ENCODE measurements at regions not wholly inside any gene's neighbourhood (a gene's known extent, or its start where the extent isn't known, plus 50 kb on each side); places are given as distances from the start of the nearest gene placed in this dataset.

- TF ChIP-seq FOS (IDR thresholded peaks at IDR 0.05; ENCODE audit: borderline replicate concordance, insufficient read depth, low read length) (no peak), MYC (IDR thresholded peaks at IDR 0.05; ENCODE audit: low read depth, low read length) (no peak), POLR2AphosphoS5 (IDR thresholded peaks at IDR 0.05; ENCODE audit: insufficient read depth, low read depth, low read length) (no peak)
- TF ChIP-seq, protein P1, sequence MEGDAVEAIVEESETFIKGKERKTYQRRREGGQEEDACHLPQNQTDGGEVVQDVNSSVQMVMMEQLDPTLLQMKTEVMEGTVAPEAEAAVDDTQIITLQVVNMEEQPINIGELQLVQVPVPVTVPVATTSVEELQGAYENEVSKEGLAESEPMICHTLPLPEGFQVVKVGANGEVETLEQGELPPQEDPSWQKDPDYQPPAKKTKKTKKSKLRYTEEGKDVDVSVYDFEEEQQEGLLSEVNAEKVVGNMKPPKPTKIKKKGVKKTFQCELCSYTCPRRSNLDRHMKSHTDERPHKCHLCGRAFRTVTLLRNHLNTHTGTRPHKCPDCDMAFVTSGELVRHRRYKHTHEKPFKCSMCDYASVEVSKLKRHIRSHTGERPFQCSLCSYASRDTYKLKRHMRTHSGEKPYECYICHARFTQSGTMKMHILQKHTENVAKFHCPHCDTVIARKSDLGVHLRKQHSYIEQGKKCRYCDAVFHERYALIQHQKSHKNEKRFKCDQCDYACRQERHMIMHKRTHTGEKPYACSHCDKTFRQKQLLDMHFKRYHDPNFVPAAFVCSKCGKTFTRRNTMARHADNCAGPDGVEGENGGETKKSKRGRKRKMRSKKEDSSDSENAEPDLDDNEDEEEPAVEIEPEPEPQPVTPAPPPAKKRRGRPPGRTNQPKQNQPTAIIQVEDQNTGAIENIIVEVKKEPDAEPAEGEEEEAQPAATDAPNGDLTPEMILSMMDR (IDR thresholded peaks at IDR 0.05; ENCODE audit: extremely low read depth in 1 of 2, insufficient read depth in 1 of 2, low read depth in 1 of 2, low read length in 2 of 2), result no peak
- TF ChIP-seq, protein P2, sequence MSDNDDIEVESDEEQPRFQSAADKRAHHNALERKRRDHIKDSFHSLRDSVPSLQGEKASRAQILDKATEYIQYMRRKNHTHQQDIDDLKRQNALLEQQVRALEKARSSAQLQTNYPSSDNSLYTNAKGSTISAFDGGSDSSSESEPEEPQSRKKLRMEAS (IDR thresholded peaks at IDR 0.05; ENCODE audit: insufficient read depth, insufficient read length), result no peak
- H3K4me3 ChIP-seq (replicated peaks in 1 of 3; ENCODE audit: insufficient read depth in 1 of 3, low read depth in 1 of 3, low read length in 3 of 3), result no peak overlapping the region
- H3K27me3 ChIP-seq (ENCODE audit: control insufficient read depth in 2 of 2, insufficient read depth in 2 of 2, low read length in 2 of 2), result no peaks in the 10 kb centered on the region
- FAIRE-seq, result no peak
- no peak for DNase-seq (ENCODE audit: low read depth, low spot score)
- no peak overlapping the region for H3K4me2 ChIP-seq (ENCODE audit: insufficient read depth, low read length)
- H4K20me1 ChIP-seq (replicated peaks; ENCODE audit: control insufficient read depth, extremely low read depth, insufficient read depth, low read length), result no peaks in the 10 kb centered on the region
- H3K36me3 ChIP-seq (ENCODE audit: control insufficient read depth in 2 of 2, extremely low read depth in 1 of 2, insufficient read depth in 2 of 2, low read length in 2 of 2), result no peaks in the 10 kb centered on the region
- no peak overlapping the region for H3K27ac ChIP-seq (ENCODE audit: insufficient read depth, low read depth, low read length)
- BruUV-seq (replicated peaks), result no TSS peak
- ChIA-PET CTCF (no interaction called here), POLR2A (no interaction called here)
- peaks cover 2% of the 10 kb centered on the region for H3K9me3 ChIP-seq (replicated peaks; ENCODE audit: control insufficient read depth, insufficient read depth, low read length)
- no peaks in the 10 kb centered on the region for H3K4me1 ChIP-seq (ENCODE audit: control insufficient read depth, extremely low read depth, insufficient read depth, low read length)
- dilution Hi-C loops (cut with MboI; ENCODE audit: extremely low pct_ligation_motif_present, low sequenced_read_pairs), result no loop called here
- H3K9ac ChIP-seq (replicated peaks; ENCODE audit: extremely low read depth, insufficient read depth, low read length), result no peak overlapping the region
- no peaks in the 10 kb centered on the region for H3K9me1 ChIP-seq (replicated peaks; ENCODE audit: control insufficient read depth, extremely low read depth, insufficient read depth, low read length)
- H2AFZ ChIP-seq (ENCODE audit: low read depth, low read length), result no peak overlapping the region
- H3K79me2 ChIP-seq (ENCODE audit: control insufficient read depth, insufficient read depth, low read length), result no peaks in the 10 kb centered on the region
- intact Hi-C loops (cut with micrococcal nuclease), result no loop called here
Measured at GRCh38 chr7:71026680-71027079, 105.3 kb upstream of the GALNT17 start.

DNA sequence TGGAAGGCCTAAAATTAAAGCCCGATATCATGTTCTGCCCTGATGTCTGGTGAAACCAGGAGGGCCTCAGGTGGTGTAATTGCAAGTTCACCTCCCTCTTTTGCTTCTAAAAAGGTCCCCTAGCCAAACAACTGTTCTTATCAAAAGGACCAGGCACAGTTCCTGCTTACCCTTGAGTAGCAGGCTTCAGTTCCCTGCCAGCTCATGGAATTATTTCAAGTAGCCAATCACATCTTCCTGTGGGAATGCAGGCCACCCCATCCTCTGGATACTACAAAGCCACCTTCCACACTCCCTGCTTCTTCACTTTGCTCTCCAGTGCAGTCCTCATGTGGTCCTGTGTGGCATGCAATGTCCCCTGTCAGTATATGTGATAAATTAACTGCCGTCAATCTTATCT is 97.7 kb upstream of the GALNT17 start:
- ChIA-PET POLR2A (no interaction called here), CTCF (no interaction called here)
- Histone ChIP-seq H3K9me1 (replicated peaks; ENCODE audit: control insufficient read depth, extremely low read depth, insufficient read depth, low read length) (no peaks in the 10 kb centered on the region), H4K20me1 (replicated peaks; ENCODE audit: control insufficient read depth, extremely low read depth, insufficient read depth, low read length) (no peaks in the 10 kb centered on the region), H3K9ac (replicated peaks; ENCODE audit: extremely low read depth, insufficient read depth, low read length) (no peak overlapping the region), H3K4me1 (ENCODE audit: control insufficient read depth, extremely low read depth, insufficient read depth, low read length) (no peaks in the 10 kb centered on the region), H3K4me2 (ENCODE audit: insufficient read depth, low read length) (no peak overlapping the region), H3K36me3 (ENCODE audit: control insufficient read depth in 2 of 2, extremely low read depth in 1 of 2, insufficient read depth in 2 of 2, low read length in 2 of 2) (no peaks in the 10 kb centered on the region), H3K27me3 (ENCODE audit: control insufficient read depth in 2 of 2, insufficient read depth in 2 of 2, low read length in 2 of 2) (no peaks in the 10 kb centered on the region), H2AFZ (ENCODE audit: low read depth, low read length) (no peak overlapping the region), H3K4me3 (replicated peaks in 1 of 3; ENCODE audit: insufficient read depth in 1 of 3, low read depth in 1 of 3, low read length in 3 of 3) (no peak overlapping the region), H3K79me2 (ENCODE audit: control insufficient read depth, insufficient read depth, low read length) (no peaks in the 10 kb centered on the region), H3K27ac (ENCODE audit: insufficient read depth, low read depth, low read length) (no peak overlapping the region), H3K9me3 (replicated peaks; ENCODE audit: control insufficient read depth, insufficient read depth, low read length) (peaks cover 11% of the 10 kb centered on the region)
- no TSS peak for BruUV-seq (replicated peaks)
- dilution Hi-C loops (cut with MboI; ENCODE audit: extremely low pct_ligation_motif_present, low sequenced_read_pairs) (no loop called here), intact Hi-C loops (cut with micrococcal nuclease) (loop anchor here (5.0 kb wide), 1 partner anchor 1237 kb away; no protein-coding TSS in a partner anchor)
- DNase-seq (ENCODE audit: low read depth, low spot score) (no peak), FAIRE-seq (no peak)
- no peak for TF ChIP-seq GATA2 (IDR thresholded peaks at IDR 0.05; ENCODE audit: insufficient read depth, insufficient read length, low read depth, low read length)
